ENCODE measurements at regions not wholly inside any gene's neighbourhood (a gene's known extent, or its start where the extent isn't known, plus 50 kb on each side); places are given as distances from the start of the nearest gene placed in this dataset.
A peak's percentile ranks its signal among the peaks of the same experiment; 100 is the strongest.

DNA sequence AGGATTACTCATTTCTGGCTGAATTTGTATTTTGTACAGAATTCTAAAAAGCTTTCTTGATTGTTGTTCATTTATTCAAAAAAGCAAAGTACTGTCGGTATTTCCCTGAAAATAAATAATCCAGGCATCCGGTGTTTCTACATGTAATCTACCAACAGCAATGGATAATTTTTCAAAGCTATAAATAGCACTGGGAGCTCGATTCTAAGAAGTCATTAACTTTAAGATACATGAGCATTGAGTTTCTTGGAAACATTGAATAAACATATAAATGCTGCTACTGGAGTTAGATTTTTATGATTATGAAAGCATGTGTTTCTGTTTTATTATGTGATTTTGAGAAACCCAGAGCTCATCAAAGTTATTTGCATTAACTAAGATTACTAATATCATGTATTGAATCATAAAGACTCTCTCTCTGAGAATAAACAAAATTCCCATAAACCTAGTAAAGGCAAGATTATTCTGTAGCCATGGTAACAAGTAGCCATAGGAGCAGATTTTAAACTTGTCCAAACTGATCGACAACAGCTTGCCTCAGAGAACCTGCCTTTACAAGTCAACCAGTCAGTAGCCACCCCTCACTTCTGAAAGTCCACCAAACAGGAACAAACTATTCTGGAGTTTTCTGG, 197.0 kb downstream of the DRD1 start:
- Mint-ChIP-seq H3K4me1 (ENCODE audit: insufficient read depth, unreplicated experiment) (peaks cover 9% of the 10 kb centered on the region), H3K27me3 (ENCODE audit: insufficient read depth, unreplicated experiment) (peaks cover 30% of the 10 kb centered on the region), H3K9me3 (ENCODE audit: unreplicated experiment) (peaks cover 10% of the 10 kb centered on the region), H3K36me3 (ENCODE audit: insufficient read depth, unreplicated experiment) (no peaks in the 10 kb centered on the region), H3K4me3 (ENCODE audit: unreplicated experiment) (no peak overlapping the region), H3K27ac (ENCODE audit: low read depth, unreplicated experiment) (no peak overlapping the region)
- no peak for TF ChIP-seq CTCF (IDR thresholded peaks at IDR 0.05; ENCODE audit: unreplicated experiment)
- intact Hi-C loops (cut with micrococcal nuclease): no loop called here
- CTCF ChIA-PET: interaction anchor here (0.5 to 1.3 kb wide), 6 partner anchors 10 to 743 kb away, joined by 3 to 5 read pairs (median 3); no protein-coding TSS in a partner anchor
- POLR2A ChIA-PET: no interaction called here
- no peak for DNase-seq (ENCODE audit: unreplicated experiment)
- no TSS peak for BruUV-seq (replicated peaks)

DNA sequence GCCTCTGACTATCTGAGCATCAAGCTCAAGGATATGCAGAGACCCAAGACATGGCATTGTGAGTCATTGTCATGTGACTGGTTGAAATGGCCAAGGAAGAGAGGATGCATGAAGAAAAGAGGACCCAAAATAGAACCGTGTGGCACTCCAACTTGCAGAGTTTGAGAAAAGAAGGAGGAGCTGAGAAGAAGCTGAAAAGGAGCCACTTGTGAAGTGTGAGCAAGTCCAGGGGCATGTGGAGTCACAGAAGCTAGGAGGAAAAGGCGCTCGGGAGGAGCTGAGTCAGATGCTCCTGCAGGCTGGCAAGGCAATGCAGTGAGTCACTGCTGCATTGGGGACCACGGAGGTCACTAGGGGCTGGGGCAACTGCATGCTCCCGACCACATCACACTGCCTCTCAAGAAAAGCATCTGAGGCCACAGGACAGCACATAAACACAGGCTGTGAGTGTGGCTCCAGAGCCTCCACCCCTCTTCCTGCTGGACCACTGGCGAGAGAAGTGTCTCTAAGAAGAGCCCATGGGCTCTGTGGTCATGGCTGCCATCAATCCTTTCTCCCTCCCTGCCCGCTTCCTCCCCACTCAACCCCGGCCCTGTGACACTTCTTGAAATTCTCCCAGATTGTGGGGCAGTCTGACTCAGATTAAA, 197.6 kb downstream of the DRD1 start:
- no peak overlapping the region for H3K4me3 Mint-ChIP-seq (ENCODE audit: unreplicated experiment)
- no peak overlapping the region for H3K27ac Mint-ChIP-seq (ENCODE audit: low read depth, unreplicated experiment)
- DNase-seq (ENCODE audit: unreplicated experiment): peak; percentile 57

GRCh38 chr5:175243441-175243840, 200.5 kb downstream of the DRD1 start:
- no peak overlapping the region for H3K4me3 Mint-ChIP-seq (ENCODE audit: unreplicated experiment)
- no peak for DNase-seq (ENCODE audit: unreplicated experiment)
- peaks cover 9% of the 10 kb centered on the region for H3K4me1 Mint-ChIP-seq (ENCODE audit: insufficient read depth, unreplicated experiment)
- peaks cover 10% of the 10 kb centered on the region for H3K9me3 Mint-ChIP-seq (ENCODE audit: unreplicated experiment)
- intact Hi-C loops (cut with micrococcal nuclease): no loop called here
- no peaks in the 10 kb centered on the region for H3K36me3 Mint-ChIP-seq (ENCODE audit: insufficient read depth, unreplicated experiment)
- peaks cover 48% of the 10 kb centered on the region for H3K27me3 Mint-ChIP-seq (ENCODE audit: insufficient read depth, unreplicated experiment)
- BruUV-seq (replicated peaks): no TSS peak
- TF ChIP-seq CTCF (IDR thresholded peaks at IDR 0.05; ENCODE audit: unreplicated experiment): no peak
- H3K27ac Mint-ChIP-seq (ENCODE audit: low read depth, unreplicated experiment): no peak overlapping the region
- ChIA-PET CTCF (interaction anchor here (0.6 to 1.0 kb wide), 3 partner anchors 45 to 361 kb away, joined by 3 to 4 read pairs (median 3); no protein-coding TSS in a partner anchor), POLR2A (interaction anchor here (0.8 kb wide), 1 partner anchor 10 kb away, joined by 4 read pairs; no protein-coding TSS in a partner anchor)

More for the DNA sequence above, 197.6 kb downstream of the DRD1 start:
- Mint-ChIP-seq H3K27me3 (ENCODE audit: insufficient read depth, unreplicated experiment) (peaks cover 37% of the 10 kb centered on the region), H3K9me3 (ENCODE audit: unreplicated experiment) (peaks cover 10% of the 10 kb centered on the region), H3K36me3 (ENCODE audit: insufficient read depth, unreplicated experiment) (no peaks in the 10 kb centered on the region), H3K4me1 (ENCODE audit: insufficient read depth, unreplicated experiment) (peaks cover 9% of the 10 kb centered on the region)
- no TSS peak for BruUV-seq (replicated peaks)
- intact Hi-C loops (cut with micrococcal nuclease): no loop called here
- no peak for TF ChIP-seq CTCF (IDR thresholded peaks at IDR 0.05; ENCODE audit: unreplicated experiment)
- POLR2A ChIA-PET: no interaction called here
- CTCF ChIA-PET: interaction anchor here (0.5 to 1.3 kb wide), 7 partner anchors 10 to 743 kb away, joined by 3 to 5 read pairs (median 3); no protein-coding TSS in a partner anchor

- Mint-ChIP-seq H3K9me3 (ENCODE audit: unreplicated experiment) (peaks cover 17% of the 10 kb centered on the region), H3K4me3 (ENCODE audit: unreplicated experiment) (no peak overlapping the region), H3K36me3 (ENCODE audit: insufficient read depth, unreplicated experiment) (no peaks in the 10 kb centered on the region), H3K27me3 (ENCODE audit: insufficient read depth, unreplicated experiment) (peaks cover 48% of the 10 kb centered on the region), H3K27ac (ENCODE audit: low read depth, unreplicated experiment) (no peak overlapping the region), H3K4me1 (ENCODE audit: insufficient read depth, unreplicated experiment) (peaks cover 9% of the 10 kb centered on the region)
- POLR2A ChIA-PET: interaction anchor here (0.7 kb wide), 1 partner anchor 8 kb away, joined by 3 read pairs; no protein-coding TSS in a partner anchor
- CTCF ChIA-PET: interaction anchor here (1.0 kb wide), 1 partner anchor 44 kb away, joined by 4 read pairs; no protein-coding TSS in a partner anchor
- intact Hi-C loops (cut with micrococcal nuclease): no loop called here
- BruUV-seq (replicated peaks): no TSS peak
- no peak for TF ChIP-seq CTCF (IDR thresholded peaks at IDR 0.05; ENCODE audit: unreplicated experiment)
- no peak for DNase-seq (ENCODE audit: unreplicated experiment)
These were observed 201.8 kb downstream of the DRD1 start for GRCh38 chr5:175242207-175242606.

All from MCF 10A (cell line).